GM12892 (cell line): ENCODE measurements at regions not wholly inside any gene's neighbourhood (a gene's known extent, or its start where the extent isn't known, plus 50 kb on each side); places are given as distances from the start of the nearest gene placed in this dataset.

ENCODE experiments used
- DNase-seq: peaks from one replicate; pipeline ENCODE4 v3.0.0; 2011; ENCODE audit not compliant: insufficient read length
- FAIRE-seq: peaks from 2 replicates; lab custom pipeline; 2011; peaks lifted over from hg19 to GRCh38; lab: Jason Lieb, UNC
- POLR2A ChIP-seq: IDR thresholded peaks from 2 replicates; pipeline ENCODE4 v1.6.1; 2011; ENCODE audit warnings: low read depth, low read length, control low read depth
- POLR2AphosphoS5 ChIP-seq: IDR thresholded peaks from 2 replicates; pipeline ENCODE4 v1.6.1; 2011; ENCODE audit warnings: low read depth, low read length, control low read depth
- TAF1 ChIP-seq: IDR thresholded peaks from 2 replicates; pipeline ENCODE4 v1.6.1; 2011; ENCODE audit warnings: low read depth, mild to moderate bottlenecking, control low read depth, low read length, borderline replicate concordance

DNA sequence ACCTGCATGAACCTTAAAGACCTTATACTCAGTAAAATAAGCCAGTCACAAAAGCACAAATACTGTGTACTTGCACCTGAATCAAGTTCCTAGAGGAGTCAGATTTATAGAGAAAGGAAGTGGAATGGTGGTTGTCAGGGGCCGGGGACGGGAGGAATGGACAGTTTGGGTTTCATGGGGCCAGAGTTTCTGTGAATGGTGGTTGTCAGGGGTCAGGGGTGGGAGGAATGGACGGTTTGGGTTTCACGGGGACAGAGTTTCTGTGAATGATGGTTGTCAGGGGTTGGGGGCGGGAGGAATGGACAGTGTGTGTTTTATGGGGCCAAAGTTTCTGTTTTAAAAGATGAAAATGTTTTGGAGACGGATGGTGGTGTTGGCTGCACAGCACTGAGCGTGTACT lies 260.0 kb upstream of the MKI67 start:
- DNase-seq (no peak), FAIRE-seq (no peak)
- TF ChIP-seq POLR2AphosphoS5 (no peak), POLR2A (no peak), TAF1 (no peak)

GRCh38 chr10:128386816-128387604 lies 260.8 kb upstream of the MKI67 start:
- no peak for TF ChIP-seq POLR2AphosphoS5
- TF ChIP-seq POLR2A, result no peak
- TF ChIP-seq TAF1, result no peak
- no peak for FAIRE-seq
- no peak for DNase-seq

GRCh38 chr10:128390596-128390995 lies 264.4 kb upstream of the MKI67 start:
- FAIRE-seq (no peak), DNase-seq (no peak)
- TF ChIP-seq TAF1 (no peak), POLR2A (no peak), POLR2AphosphoS5 (no peak)

DNA sequence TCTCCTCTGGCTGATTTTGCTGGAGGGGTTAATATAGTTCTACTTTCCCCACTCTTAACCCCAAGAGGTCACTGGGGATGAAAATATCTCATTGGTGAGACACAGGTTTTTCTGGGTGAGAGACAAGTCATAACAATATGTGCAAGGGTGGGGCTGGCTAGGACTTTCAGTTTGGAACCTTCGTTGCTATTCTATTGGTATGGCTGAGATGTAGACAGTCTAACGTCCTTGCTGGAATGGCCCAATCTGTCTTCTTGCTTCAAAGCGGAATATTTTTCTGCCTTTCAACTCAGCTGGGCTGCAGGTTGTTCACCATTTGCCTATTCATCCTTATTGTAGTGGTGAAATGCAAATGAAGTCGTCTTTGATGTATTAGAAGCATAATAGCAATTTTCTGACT lies 267.3 kb upstream of the MKI67 start:
- TF ChIP-seq POLR2AphosphoS5, result no peak
- TF ChIP-seq POLR2A, result no peak
- no peak for TF ChIP-seq TAF1
- FAIRE-seq (no peak), DNase-seq (no peak)

DNA sequence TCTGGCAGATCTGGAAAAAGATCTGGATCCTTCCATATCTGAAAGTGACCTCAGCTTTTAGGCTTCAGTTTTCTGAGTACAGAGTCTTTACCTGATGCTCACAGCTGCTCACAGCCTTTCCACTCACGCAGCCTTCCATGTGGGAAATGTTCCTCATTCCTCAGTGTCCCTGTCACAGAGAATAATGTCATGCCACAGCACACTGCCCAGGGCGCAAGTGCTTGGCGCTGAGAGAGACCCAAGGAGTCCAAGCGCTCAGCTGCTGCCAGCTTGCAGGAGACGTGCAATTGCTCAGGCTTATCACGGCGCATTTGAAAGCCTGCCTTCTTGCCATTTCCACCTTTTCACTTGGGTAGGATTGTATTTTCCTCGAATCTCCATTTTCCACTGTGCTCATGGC lies 271.9 kb upstream of the MKI67 start:
- FAIRE-seq, result no peak
- no peak for TF ChIP-seq POLR2AphosphoS5
- no peak for TF ChIP-seq TAF1
- no peak for TF ChIP-seq POLR2A
- DNase-seq, result no peak

DNA sequence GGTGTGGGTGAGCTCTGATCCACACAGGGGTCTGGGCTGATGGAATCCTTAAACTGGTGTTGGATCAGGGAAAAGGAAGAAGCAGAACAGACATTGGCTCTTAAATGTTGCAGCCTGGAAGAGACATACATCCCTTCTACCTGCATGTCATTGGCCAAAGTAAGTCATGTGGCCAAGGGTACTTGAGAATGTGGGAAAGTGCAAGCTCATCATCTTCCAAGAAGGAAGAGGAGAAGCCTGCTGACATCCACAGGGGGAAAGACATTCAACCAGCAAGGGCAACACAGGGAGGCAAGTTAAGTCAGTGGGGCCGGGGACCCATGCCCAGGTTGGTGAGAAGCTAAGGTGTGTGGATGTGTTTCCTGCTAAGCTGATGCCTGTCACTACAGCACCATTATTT lies 272.8 kb upstream of the MKI67 start:
- FAIRE-seq, result no peak
- DNase-seq, result no peak
- TF ChIP-seq POLR2A (no peak), POLR2AphosphoS5 (no peak), TAF1 (no peak)

DNA sequence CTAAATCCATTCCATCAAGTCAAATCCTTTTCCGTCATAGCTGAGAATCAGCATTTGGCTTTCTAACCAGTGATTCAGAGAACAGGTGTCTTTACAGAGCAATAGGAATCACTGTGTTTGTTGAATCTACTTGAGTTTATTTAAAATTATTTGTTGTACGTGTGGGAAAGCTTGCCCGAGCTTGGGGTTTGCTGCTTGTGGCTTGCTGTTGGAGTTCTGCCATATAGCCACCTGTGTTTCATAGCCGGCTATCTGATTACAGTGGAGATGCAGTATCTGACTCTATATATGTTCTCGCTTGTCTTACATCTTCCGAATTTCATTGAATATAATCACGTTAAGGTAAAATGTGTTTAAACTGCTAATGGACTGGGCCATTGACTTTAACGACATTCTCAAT lies 274.3 kb upstream of the MKI67 start:
- DNase-seq (no peak), FAIRE-seq (no peak)
- TF ChIP-seq POLR2AphosphoS5 (no peak), POLR2A (no peak), TAF1 (no peak)

GRCh38 chr10:128405450-128405849 lies 279.2 kb upstream of the MKI67 start:
- no peak for TF ChIP-seq POLR2A
- no peak for TF ChIP-seq TAF1
- TF ChIP-seq POLR2AphosphoS5, result no peak
- DNase-seq (no peak), FAIRE-seq (no peak)

DNA sequence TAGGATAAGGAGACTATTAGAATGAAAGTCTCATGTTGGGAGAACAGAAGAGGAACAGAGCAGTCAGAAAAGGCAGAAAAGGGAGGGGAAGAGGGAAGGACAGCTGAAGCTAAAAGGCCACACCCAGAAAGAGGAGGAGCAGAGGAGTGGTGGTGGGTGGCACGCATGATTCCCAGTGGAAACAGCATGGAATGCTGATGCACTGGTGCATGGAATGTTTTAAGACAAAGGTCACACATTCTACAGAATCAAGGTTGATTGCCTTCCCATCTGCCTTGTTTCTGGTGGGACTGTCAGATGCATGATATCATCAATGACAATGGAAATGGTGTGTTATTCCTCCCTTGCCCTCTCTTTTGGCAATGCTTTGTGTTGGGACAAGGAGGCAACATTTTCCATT lies 285.4 kb upstream of the MKI67 start:
- DNase-seq (no peak), FAIRE-seq (no peak)
- TF ChIP-seq POLR2AphosphoS5 (no peak), POLR2A (no peak), TAF1 (no peak)

DNA sequence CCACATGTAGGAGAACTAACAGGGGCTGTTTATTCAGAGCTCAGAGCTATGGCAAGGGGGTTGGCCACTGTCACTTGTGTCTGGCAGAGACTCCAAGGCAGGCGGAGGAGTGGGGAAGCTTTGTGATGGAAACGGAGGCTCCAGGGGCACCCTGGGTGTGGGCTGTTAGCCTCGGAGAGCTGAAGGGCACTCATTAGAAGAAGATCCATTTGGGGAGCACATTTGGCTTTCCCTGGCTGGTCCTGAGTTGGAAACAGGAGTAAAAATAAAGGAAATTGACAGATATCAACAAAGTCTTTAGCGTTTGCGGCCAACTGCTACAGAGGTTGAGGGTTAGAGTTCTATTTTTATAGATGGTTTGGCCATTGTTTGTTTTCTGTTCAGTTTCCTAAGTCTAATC lies 288.3 kb upstream of the MKI67 start:
- TF ChIP-seq POLR2A, result no peak
- TF ChIP-seq POLR2AphosphoS5, result no peak
- no peak for TF ChIP-seq TAF1
- DNase-seq (no peak), FAIRE-seq (no peak)

DNA sequence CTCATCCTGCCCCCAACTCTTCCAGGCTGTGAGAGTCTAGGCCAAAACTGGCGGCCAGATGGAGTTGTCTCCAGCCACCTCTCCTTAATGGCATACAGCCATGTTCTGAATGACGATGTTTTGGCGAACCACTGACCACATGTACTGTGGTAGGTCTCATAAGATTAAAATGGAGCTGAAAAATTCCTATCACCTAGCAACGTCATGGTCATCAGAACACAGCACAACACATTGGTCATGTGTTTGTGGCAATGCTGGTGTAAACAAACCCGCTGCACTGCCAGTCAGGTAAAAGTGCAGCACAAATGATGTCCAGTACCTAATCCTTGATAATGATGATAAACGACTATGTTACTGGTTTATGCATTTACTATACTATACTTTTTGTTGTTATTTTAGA lies 290.0 kb upstream of the MKI67 start:
- TF ChIP-seq POLR2A, result no peak
- no peak for TF ChIP-seq TAF1
- no peak for TF ChIP-seq POLR2AphosphoS5
- FAIRE-seq (no peak), DNase-seq (no peak)

GRCh38 chr10:128417826-128418225 lies 291.6 kb upstream of the MKI67 start:
- TF ChIP-seq POLR2AphosphoS5, result no peak
- TF ChIP-seq TAF1, result no peak
- no peak for TF ChIP-seq POLR2A
- FAIRE-seq (no peak), DNase-seq (no peak)

- TF ChIP-seq TAF1, result no peak
- no peak for TF ChIP-seq POLR2AphosphoS5
- no peak for TF ChIP-seq POLR2A
- FAIRE-seq (no peak), DNase-seq (no peak)
These were observed 292.6 kb upstream of the MKI67 start for GRCh38 chr10:128418819-128419218.
